SK-N-SH treated with all-trans-retinoic acid at 6 μM for 48 hours (cell line): ENCODE measurements at regions not wholly inside any gene's neighbourhood (a gene's known extent, or its start where the extent isn't known, plus 50 kb on each side); places are given as distances from the start of the nearest gene placed in this dataset.

Experiments
- ARNTL ChIP-seq: fragments of 450-650 bp; formaldehyde crosslinking; IDR thresholded peaks from 2 replicates; pipeline ENCODE4 v1.5.0; 2020; ENCODE audit warnings: low read depth, mild to moderate bottlenecking, moderate library complexity, borderline replicate concordance
- CSDC2 ChIP-seq: fragments of 250-450 bp; sonication (Bioruptor Pico); IDR thresholded peaks from 2 replicates; pipeline ENCODE4 v1.5.0; 2020; ENCODE audit warnings: mild to moderate bottlenecking, moderate library complexity
- ESRRG ChIP-seq: fragments of 250-450 bp; sonication (Bioruptor Pico); IDR thresholded peaks from 2 replicates; pipeline ENCODE4 v1.6.1; 2021; ENCODE audit warnings: mild to moderate bottlenecking
- GLIS3 ChIP-seq: fragments of 250-450 bp; sonication (Bioruptor Pico); IDR thresholded peaks from 2 replicates; pipeline ENCODE4 v1.5.0; 2020; ENCODE audit warnings: mild to moderate bottlenecking, moderate library complexity
- PPARA ChIP-seq: fragments of 250-450 bp; sonication (Bioruptor Pico); IDR thresholded peaks from 2 replicates; pipeline ENCODE4 v1.5.0; 2020; ENCODE audit warnings: mild to moderate bottlenecking, borderline replicate concordance
- RARB ChIP-seq: fragments of 250-450 bp; sonication (Bioruptor Pico); IDR thresholded peaks from 2 replicates; pipeline ENCODE4 v1.8.0; 2021; ENCODE audit warnings: mild to moderate bottlenecking, moderate library complexity
- TOX ChIP-seq: fragments of 250-450 bp; sonication (Bioruptor Pico); IDR thresholded peaks from 2 replicates; pipeline ENCODE4 v1.8.0; 2021; ENCODE audit warnings: mild to moderate bottlenecking, moderate library complexity, borderline replicate concordance
- ZC3H10 ChIP-seq: fragments of 250-450 bp; sonication (Bioruptor Pico); IDR thresholded peaks from 2 replicates; pipeline ENCODE4 v1.5.1; 2021; ENCODE audit warnings: mild to moderate bottlenecking, moderate library complexity
- ZFP3 ChIP-seq: fragments of 250-450 bp; sonication (Bioruptor Pico); IDR thresholded peaks from 2 replicates; pipeline ENCODE4 v1.5.0; 2020; ENCODE audit warnings: mild to moderate bottlenecking, moderate library complexity
- ZNF565 ChIP-seq: fragments of 450-650 bp; formaldehyde crosslinking; conservative IDR thresholded peaks from 2 replicates; pipeline ENCODE4 v1.5.0; 2020; ENCODE audit warnings: low read depth, mild to moderate bottlenecking, moderate library complexity
- ZNF8 ChIP-seq: fragments of 450-650 bp; formaldehyde crosslinking; IDR thresholded peaks from 2 replicates; pipeline ENCODE4 v1.5.0; 2020; ENCODE audit warnings: mild to moderate bottlenecking, moderate library complexity
- TF ChIP-seq, protein P1 (sequence below): fragments of 250-450 bp; sonication (Bioruptor Pico); IDR thresholded peaks from 2 replicates; pipeline ENCODE4 v1.8.0; 2020; ENCODE audit warnings: mild to moderate bottlenecking, moderate library complexity, borderline replicate concordance
- TF ChIP-seq, protein P2 (sequence below): fragments of 250-450 bp; sonication (Bioruptor Pico); IDR thresholded peaks from 2 replicates; pipeline ENCODE4 v1.5.1; 2020; ENCODE audit warnings: low read depth, mild to moderate bottlenecking, moderate library complexity
- TF ChIP-seq, protein P3 (sequence below): fragments of 250-450 bp; sonication (Bioruptor Pico); IDR thresholded peaks from 2 replicates; pipeline ENCODE4 v1.8.0; 2021; ENCODE audit warnings: low read depth, mild to moderate bottlenecking, moderate library complexity, borderline replicate concordance

DNA sequence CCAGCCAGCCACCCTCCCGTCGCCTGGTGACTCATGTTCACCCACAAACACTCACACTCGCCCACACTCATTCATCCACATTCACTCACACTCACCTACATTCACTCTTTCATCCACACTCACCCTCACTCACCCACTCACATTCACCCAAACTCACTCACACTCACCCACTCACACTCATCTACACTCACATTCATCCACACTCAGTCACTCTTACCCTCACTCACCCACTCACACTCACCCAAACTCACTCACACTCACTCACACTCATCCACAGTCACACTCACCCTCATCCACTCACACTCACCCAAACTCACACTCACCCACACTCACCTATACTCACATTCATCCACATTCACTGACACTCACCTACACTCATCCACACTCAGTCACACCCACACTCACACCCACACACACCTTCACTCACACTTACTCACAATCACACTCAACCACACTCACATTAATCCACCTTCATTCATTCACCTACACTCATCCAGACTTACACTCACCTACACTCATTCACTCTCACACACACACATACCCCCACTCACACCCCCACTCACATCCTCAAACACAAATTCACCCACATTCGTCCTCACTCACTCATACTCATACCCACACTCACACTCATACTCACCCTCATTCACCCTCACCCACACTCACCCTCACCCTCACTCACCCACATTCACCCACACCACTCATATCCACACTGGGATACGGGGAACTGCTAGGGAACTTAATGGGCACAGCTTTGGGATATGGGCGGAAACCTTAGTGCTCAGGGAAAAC is 2221.6 kb upstream of the AGA start:
- no peak for TF ChIP-seq ESRRG (CRISPR knock-in tag)
- no peak for TF ChIP-seq ZC3H10 (CRISPR knock-in tag)
- no peak for TF ChIP-seq RARB (CRISPR knock-in tag)
- TF ChIP-seq GLIS3 (CRISPR knock-in tag), result no peak
- no peak for TF ChIP-seq ZFP3 (CRISPR knock-in tag)
- no peak for TF ChIP-seq CSDC2 (CRISPR knock-in tag)
- no peak for TF ChIP-seq ZNF565 (CRISPR knock-in tag)
- no peak for TF ChIP-seq TOX
- TF ChIP-seq ZNF8 (CRISPR knock-in tag), result no peak
- TF ChIP-seq, protein P1, sequence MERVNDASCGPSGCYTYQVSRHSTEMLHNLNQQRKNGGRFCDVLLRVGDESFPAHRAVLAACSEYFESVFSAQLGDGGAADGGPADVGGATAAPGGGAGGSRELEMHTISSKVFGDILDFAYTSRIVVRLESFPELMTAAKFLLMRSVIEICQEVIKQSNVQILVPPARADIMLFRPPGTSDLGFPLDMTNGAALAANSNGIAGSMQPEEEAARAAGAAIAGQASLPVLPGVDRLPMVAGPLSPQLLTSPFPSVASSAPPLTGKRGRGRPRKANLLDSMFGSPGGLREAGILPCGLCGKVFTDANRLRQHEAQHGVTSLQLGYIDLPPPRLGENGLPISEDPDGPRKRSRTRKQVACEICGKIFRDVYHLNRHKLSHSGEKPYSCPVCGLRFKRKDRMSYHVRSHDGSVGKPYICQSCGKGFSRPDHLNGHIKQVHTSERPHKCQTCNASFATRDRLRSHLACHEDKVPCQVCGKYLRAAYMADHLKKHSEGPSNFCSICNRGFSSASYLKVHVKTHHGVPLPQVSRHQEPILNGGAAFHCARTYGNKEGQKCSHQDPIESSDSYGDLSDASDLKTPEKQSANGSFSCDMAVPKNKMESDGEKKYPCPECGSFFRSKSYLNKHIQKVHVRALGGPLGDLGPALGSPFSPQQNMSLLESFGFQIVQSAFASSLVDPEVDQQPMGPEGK (CRISPR knock-in tag), result no peak
- TF ChIP-seq, protein P2, sequence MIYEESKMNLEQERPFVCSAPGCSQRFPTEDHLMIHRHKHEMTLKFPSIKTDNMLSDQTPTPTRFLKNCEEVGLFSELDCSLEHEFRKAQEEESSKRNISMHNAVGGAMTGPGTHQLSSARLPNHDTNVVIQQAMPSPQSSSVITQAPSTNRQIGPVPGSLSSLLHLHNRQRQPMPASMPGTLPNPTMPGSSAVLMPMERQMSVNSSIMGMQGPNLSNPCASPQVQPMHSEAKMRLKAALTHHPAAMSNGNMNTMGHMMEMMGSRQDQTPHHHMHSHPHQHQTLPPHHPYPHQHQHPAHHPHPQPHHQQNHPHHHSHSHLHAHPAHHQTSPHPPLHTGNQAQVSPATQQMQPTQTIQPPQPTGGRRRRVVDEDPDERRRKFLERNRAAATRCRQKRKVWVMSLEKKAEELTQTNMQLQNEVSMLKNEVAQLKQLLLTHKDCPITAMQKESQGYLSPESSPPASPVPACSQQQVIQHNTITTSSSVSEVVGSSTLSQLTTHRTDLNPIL (CRISPR knock-in tag), result no peak
- TF ChIP-seq PPARA (CRISPR knock-in tag), result no peak
- TF ChIP-seq, protein P3, sequence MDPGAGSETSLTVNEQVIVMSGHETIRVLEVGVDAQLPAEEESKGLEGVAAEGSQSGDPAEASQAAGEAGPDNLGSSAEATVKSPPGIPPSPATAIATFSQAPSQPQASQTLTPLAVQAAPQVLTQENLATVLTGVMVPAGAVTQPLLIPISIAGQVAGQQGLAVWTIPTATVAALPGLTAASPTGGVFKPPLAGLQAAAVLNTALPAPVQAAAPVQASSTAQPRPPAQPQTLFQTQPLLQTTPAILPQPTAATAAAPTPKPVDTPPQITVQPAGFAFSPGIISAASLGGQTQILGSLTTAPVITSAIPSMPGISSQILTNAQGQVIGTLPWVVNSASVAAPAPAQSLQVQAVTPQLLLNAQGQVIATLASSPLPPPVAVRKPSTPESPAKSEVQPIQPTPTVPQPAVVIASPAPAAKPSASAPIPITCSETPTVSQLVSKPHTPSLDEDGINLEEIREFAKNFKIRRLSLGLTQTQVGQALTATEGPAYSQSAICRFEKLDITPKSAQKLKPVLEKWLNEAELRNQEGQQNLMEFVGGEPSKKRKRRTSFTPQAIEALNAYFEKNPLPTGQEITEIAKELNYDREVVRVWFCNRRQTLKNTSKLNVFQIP (CRISPR knock-in tag), result no peak
- no peak for TF ChIP-seq ARNTL (CRISPR knock-in tag)
